ENCODE measurements at regions not wholly inside any gene's neighbourhood (a gene's known extent, or its start where the extent isn't known, plus 50 kb on each side); places are given as distances from the start of the nearest gene placed in this dataset.

GRCh38 chr22:48898524-48899250, 929.0 kb downstream of the BRD1 start:
- DNase-seq (ENCODE audit: low read depth in 3 of 3), result no peak

DNA sequence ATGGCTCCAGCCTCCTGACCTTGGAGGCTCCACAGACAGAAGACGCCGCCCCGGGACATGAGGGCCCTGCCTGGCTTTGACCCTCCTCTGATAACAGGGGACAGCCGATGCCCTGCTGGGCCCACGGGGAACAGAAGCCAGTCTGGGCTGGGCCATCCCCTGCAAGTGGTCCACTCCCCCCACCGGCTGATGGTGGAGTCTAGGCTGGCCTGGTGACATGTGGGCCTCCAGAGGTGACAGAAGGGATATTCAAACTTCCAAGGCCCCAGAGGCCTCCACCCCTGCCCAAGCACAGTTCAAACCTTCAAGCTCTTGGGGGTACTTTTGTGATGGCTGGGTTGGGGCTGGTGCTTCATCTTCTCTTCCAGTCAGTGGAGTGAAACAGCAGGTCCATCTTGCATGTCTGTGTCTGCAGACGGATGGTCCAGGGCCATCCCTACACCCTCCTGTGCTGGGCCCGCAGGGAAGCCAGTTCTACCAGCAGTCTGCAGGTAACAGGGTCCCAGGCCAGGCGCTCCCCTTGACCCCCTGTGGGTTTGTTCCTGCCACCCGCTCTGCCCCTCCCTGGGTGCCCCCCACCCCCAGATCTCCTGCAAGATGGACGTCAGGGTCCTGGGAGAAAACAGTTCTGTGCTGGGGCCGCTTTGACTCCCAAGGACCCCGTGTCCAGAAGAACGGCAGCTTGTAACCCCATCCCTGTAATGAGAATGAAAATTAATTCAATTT, 929.9 kb downstream of the BRD1 start:
- no peak for DNase-seq (ENCODE audit: low read depth in 3 of 3)

DNA sequence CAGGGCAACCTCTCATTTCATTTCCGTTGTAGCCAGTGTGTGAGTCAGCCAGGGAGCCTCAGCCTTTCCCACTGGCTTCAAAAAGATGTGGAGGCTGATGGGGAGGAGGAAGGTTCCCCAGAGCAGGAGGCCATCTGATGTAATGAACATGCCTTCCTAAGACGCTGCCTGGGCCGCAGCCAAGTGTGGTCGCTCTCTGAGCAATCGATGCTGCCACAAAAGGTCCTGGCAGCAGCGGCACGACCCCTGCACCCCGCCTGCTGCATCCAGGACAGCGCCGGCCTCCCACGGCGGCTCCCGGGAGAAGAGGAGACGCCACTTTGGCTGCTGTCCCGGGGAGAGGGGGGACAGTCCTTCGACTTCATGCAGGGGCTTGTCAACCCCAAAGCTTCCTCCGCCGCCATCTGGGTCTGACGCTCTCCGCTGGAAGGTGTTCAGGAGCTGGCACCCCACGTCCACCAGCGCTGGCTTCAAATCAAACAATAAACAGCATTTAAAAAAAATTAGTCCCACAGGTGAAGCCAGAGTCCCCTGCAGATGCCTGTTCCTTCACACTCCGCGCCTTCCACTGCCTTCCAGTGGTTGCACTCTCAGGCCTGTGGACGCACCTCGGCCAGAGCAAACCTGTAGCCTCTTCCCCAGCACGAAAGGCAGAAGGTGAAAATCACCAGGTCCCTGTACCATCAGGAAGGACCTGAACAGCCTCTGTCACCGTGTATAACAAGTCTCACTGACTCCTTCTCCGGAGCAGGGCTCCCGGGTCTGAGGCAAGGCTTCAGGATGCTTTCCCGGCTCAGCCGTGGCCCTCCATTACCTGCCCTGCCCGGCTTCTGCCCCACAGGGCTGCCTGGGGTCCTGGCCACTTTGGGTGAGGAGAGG, 930.7 kb downstream of the BRD1 start:
- no peak for DNase-seq (ENCODE audit: low read depth in 3 of 3)

GRCh38 chr22:48895831-48896765, 931.6 kb downstream of the BRD1 start:
- no peak for DNase-seq (ENCODE audit: low read depth in 3 of 3)

DNA sequence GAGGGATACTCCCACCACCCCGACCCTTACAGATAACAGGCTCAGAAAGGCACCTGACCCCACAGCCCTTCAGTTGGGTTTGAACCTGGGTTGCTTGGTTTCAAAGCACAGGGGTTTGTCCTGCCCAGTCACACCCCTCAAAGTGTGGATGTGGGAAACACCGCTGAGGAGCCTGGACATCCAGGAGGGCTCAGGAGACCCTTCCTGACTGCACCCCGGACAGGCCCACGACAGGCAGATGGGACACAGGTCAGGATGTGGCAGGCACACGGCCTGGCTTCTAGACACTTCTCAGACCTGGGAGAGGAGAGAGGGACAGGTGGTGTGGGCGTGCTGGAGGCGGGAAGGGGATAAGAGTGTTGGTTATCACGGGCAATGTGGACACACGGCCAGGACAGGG, 932.3 kb downstream of the BRD1 start:
- no peak for DNase-seq (ENCODE audit: low read depth in 3 of 3)

- no peak for DNase-seq (ENCODE audit: low read depth in 3 of 3)
Measured at GRCh38 chr22:48894804-48895250, 932.8 kb downstream of the BRD1 start.

DNA sequence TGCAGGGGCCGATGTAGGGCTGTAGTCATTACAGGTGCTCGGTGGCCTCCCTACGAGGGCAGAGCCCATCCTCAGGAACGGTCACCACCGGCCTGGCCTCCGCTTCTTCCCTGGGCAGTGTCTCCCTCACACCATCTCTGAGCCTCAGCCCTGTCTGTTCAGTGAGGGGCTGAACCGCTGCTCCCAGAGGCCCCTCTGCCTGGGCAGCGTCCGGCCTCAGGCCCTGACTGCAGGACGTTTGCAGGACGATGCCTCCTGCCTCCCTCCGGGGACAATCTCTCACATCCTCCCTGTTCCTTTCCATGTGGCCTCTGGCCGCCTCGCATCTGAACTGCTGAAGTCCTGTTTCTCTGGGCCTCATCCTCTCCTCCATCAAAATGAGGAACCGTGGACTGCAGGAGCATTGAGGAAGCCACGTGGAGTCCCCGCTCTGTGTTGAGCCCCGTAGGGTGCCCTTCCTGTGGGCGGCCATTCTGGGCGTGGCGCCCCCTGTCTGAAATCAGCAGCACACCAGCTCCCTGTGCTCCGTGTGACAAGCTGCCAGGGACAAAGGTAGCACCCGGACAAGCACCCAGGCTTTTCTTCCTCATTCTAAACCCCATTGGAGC, 933.5 kb downstream of the BRD1 start:
- no peak for DNase-seq (ENCODE audit: low read depth in 3 of 3)

GRCh38 chr22:48893288-48894063, 934.2 kb downstream of the BRD1 start:
- DNase-seq (ENCODE audit: low read depth in 3 of 3), result no peak

- DNase-seq (ENCODE audit: low read depth in 3 of 3), result no peak
Measured at GRCh38 chr22:48892578-48893287, 934.9 kb downstream of the BRD1 start.

GRCh38 chr22:48891688-48892577, 935.7 kb downstream of the BRD1 start:
- DNase-seq (ENCODE audit: low read depth in 3 of 3), result no peak

DNA sequence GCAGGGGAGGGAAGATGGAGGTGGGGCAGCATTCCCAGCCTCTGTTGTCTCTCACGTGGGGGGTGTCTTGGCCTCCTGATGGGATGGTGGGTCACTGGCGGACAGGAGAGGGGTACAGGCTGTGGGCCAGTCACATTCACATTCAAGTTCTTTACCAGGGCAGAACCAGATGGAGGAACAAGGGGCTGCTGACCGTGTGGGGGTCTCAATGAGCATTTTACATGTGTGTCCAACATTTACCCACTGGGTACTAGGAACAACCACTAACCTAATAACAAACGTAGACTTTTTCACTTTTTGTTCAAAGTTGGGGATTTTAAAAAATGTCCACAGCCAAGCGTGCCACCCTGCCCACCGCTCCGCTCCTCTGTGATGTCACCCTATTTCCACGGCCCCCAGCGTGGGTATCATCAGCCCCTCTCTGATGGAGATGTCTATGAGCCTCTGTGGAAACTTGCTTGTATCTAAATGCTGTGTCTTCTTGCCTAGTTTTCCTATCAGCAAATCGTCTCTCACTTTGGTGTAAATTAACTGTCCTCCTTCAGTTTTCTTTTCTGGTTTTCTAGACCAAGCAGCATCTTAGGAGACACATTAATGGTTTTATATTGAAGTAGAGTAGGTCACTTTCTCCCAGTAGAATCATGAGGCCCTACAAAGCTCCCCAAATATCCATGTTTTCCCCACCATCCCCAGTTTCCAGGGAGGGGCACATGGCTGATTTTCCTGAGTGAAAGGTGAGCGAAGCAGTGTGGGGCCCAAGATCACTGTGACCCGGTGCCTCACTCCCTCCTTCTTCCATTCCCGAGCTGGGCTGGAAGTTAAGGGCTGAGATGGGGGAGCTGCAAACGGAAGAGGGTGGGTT, 936.7 kb downstream of the BRD1 start:
- no peak for DNase-seq (ENCODE audit: low read depth in 3 of 3)

DNA sequence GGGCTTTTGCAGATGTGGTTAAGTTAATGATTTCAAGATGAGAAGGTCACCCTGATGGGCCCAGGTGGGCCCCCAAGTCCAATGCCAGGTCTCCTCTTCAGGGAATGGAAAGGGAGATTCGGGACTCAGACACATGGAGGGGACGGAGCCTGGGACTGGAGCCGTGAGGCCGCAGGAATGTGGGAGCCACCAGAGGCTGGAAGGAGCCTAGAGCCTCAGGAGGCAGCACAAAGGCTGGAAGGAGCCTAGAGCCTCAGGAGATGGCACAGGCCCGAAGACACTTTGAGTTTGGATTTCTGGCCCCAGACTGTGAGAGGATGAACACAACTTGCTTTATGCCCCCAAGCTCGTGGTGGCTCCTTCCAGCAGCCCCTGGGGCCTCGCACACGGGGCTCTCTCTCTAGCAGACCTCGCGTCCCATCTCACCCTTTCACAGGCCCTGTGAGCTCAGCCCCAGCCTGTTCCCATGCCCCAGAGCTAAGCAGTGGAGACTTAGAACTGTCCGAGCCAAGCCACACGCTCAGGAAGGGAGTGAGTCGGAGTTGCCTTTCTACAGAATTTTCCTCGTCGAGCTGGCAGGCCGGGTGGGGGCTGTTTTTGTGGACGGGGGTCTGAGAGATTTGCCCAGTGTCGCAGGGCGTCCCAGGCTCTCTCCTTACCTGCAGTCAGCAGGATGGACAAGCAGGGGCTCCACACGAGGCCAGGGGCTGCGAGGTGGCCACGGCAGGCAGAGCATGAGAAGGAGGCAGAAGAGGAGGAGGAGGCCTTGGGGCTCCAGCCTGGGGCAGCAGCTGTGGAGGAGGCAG, 937.6 kb downstream of the BRD1 start:
- DNase-seq (ENCODE audit: low read depth in 3 of 3), result no peak

DNA sequence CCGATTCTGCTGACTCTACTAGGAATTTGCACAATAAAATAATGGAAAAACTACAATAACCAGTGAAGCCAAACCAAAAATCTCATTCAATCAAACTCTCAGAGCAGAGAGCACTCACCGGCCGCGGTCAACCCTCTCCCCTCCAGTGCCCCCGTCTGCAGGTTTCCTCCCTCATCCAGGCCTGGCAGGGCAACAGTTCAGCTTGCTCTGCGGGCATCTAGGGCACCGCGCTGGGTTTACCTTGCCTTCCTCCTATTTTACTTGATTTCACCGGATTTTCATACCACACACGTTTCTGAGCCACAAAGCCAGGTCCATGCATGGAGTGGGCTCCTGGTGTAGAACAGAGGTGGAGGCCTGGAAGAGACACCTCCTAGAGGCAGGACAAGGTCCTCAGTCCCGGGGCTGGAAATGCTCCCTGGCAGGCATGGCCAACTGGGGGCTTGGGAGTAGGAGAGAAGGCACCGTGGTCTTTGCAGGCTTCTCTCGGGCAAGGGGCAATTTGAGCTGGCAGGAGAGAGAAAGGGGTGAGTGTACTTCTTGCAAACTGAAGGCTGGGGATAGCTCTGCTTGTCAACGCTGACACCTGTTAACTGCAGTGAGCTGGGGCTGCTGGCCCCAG, 938.4 kb downstream of the BRD1 start:
- DNase-seq (ENCODE audit: low read depth in 3 of 3), result no peak

DNA sequence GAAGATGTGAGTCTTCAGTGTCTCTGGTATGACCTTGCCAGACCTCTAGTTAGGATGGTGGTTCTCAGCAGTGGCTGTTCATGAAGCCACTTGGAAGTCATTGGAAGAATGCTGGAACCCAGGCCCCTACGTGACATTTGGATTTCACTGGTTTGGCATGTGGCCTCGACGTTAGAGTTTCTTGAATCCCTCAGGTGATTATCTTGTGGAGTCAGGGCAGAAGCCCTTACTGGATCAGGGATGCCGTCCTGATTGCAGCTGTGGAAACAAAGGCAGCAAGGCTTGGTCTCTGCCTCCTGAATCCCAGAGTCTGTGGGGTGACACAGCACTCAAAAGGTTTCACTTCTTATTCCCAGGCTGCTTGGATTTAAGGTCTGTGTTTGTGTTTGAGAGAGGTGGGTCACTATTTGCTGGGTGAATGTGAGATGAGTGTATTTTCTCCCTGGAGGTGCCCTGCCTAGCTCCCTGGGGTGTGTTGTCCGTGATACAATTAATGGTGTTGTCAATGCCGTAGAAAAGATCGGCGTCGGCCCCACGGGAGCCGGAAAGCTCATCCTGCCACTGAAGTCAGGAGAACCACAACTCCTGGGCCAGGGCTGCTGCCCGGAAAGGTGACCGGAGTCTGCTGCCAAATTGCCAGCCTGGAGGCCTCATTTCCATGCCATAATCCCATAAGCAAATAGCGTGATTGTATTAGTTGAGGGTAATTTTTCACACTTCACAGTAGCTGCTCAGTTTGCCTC, 939.0 kb downstream of the BRD1 start:
- DNase-seq (ENCODE audit: low read depth in 3 of 3), result no peak
